ENCODE measurements at regions not wholly inside any gene's neighbourhood (a gene's known extent, or its start where the extent isn't known, plus 50 kb on each side); places are given as distances from the start of the nearest gene placed in this dataset.

- TF ChIP-seq CTCF (IDR thresholded peaks at IDR 0.05; ENCODE audit: low read depth, low read length, poor library complexity, severe bottlenecking) (no peak), EZH2phosphoT487 (IDR thresholded peaks at IDR 0.05; ENCODE audit: borderline replicate concordance, low read length) (no peak)
Measured at GRCh38 chr3:194974468-194975135, 288.9 kb downstream of the FAM43A start.

Data from DOHH2 (cell line).